Memory B cell (primary cell): ENCODE measurements at regions not wholly inside any gene's neighbourhood (a gene's known extent, or its start where the extent isn't known, plus 50 kb on each side); places are given as distances from the start of the nearest gene placed in this dataset.

Experiments used
- ATAC-seq: fragments of 150-1000 bp; cut with Tn5 transposase; 2 replicates; pipeline ENCODE4 v1.10.0; 2021; ENCODE audit warnings: low read depth, mild to moderate bottlenecking, moderate library complexity
- DNase-seq, 2 donors: peaks; one replicate each; pipeline ENCODE4 v3.0.0; 2022; ENCODE audit warnings: low spot score in 2 of 2
- H3K27ac Mint-ChIP-seq: one replicate; pipeline ENCODE4 v1.8.0; 2022; ENCODE audit warnings: mild to moderate bottlenecking, moderate library complexity, mixed read lengths
- H3K27me3 Mint-ChIP-seq: one replicate; pipeline ENCODE4 v1.8.0; 2022; ENCODE audit warnings: mixed read lengths
- H3K36me3 Mint-ChIP-seq: one replicate; pipeline ENCODE4 v1.8.0; 2022; ENCODE audit warnings: mild to moderate bottlenecking, mixed read lengths
- H3K4me1 Mint-ChIP-seq: one replicate; pipeline ENCODE4 v1.8.0; 2022; ENCODE audit warnings: mixed read lengths
- H3K4me3 Mint-ChIP-seq: one replicate; pipeline ENCODE4 v1.8.0; 2022; ENCODE audit warnings: mild to moderate bottlenecking, moderate library complexity, mixed read lengths
- H3K9me3 Mint-ChIP-seq: one replicate; pipeline ENCODE4 v1.8.0; 2022; ENCODE audit warnings: mixed read lengths

- no peak for ATAC-seq
These were observed 213.5 kb downstream of the EDEM1 start for GRCh38 chr3:5401002-5401401.

GRCh38 chr3:5404718-5405117 lies 217.2 kb downstream of the EDEM1 start:
- Mint-ChIP-seq H3K4me3 (no peak overlapping the region), H3K27ac (no peak overlapping the region), H3K9me3 (peaks cover 2% of the 10 kb centered on the region), H3K27me3 (peaks cover 11% of the 10 kb centered on the region), H3K4me1 (no peaks in the 10 kb centered on the region), H3K36me3 (no peaks in the 10 kb centered on the region)
- no peak for DNase-seq
- ATAC-seq: no peak

More at GRCh38 chr3:5401002-5401401, 213.5 kb downstream of the EDEM1 start:
- H3K36me3 Mint-ChIP-seq: no peaks in the 10 kb centered on the region
- H3K4me1 Mint-ChIP-seq: no peaks in the 10 kb centered on the region
- peaks cover 6% of the 10 kb centered on the region for H3K27me3 Mint-ChIP-seq
- no peak overlapping the region for H3K27ac Mint-ChIP-seq
- H3K9me3 Mint-ChIP-seq: peaks cover 2% of the 10 kb centered on the region
- H3K4me3 Mint-ChIP-seq: no peak overlapping the region
- no peak for DNase-seq

GRCh38 chr3:5411786-5412185 lies 224.3 kb downstream of the EDEM1 start:
- peaks cover 5% of the 10 kb centered on the region for H3K36me3 Mint-ChIP-seq
- DNase-seq: no peak
- peaks cover 7% of the 10 kb centered on the region for H3K9me3 Mint-ChIP-seq
- ATAC-seq: no peak
- H3K27me3 Mint-ChIP-seq: peaks cover 9% of the 10 kb centered on the region
- H3K27ac Mint-ChIP-seq: no peak overlapping the region
- no peaks in the 10 kb centered on the region for H3K4me1 Mint-ChIP-seq
- no peak overlapping the region for H3K4me3 Mint-ChIP-seq

GRCh38 chr3:5423076-5423475 lies 235.6 kb downstream of the EDEM1 start:
- Mint-ChIP-seq H3K27ac (no peak overlapping the region), H3K9me3 (no peaks in the 10 kb centered on the region), H3K36me3 (no peaks in the 10 kb centered on the region), H3K4me3 (no peak overlapping the region), H3K27me3 (peaks cover 2% of the 10 kb centered on the region), H3K4me1 (peaks cover 11% of the 10 kb centered on the region)
- DNase-seq (no peak), ATAC-seq (no peak)

GRCh38 chr3:5423523-5423922 lies 236.0 kb downstream of the EDEM1 start:
- ATAC-seq: no peak
- no peak overlapping the region for H3K4me3 Mint-ChIP-seq
- no peaks in the 10 kb centered on the region for H3K36me3 Mint-ChIP-seq
- peaks cover 2% of the 10 kb centered on the region for H3K27me3 Mint-ChIP-seq
- H3K9me3 Mint-ChIP-seq: no peaks in the 10 kb centered on the region
- H3K4me1 Mint-ChIP-seq: peaks cover 14% of the 10 kb centered on the region
- no peak for DNase-seq
- no peak overlapping the region for H3K27ac Mint-ChIP-seq

- Mint-ChIP-seq H3K4me1 (peaks cover 17% of the 10 kb centered on the region), H3K4me3 (no peak overlapping the region), H3K27ac (no peak overlapping the region), H3K9me3 (no peaks in the 10 kb centered on the region), H3K36me3 (no peaks in the 10 kb centered on the region), H3K27me3 (peaks cover 2% of the 10 kb centered on the region)
- DNase-seq: no peak
- no peak for ATAC-seq
These were observed 237.9 kb downstream of the EDEM1 start for GRCh38 chr3:5425371-5425770.

GRCh38 chr3:5426094-5426883 lies 238.8 kb downstream of the EDEM1 start:
- no peak overlapping the region for H3K4me3 Mint-ChIP-seq
- no peaks in the 10 kb centered on the region for H3K9me3 Mint-ChIP-seq
- no peak overlapping the region for H3K27ac Mint-ChIP-seq

GRCh38 chr3:5427021-5427420 lies 239.5 kb downstream of the EDEM1 start:
- H3K9me3 Mint-ChIP-seq: no peaks in the 10 kb centered on the region
- no peaks in the 10 kb centered on the region for H3K36me3 Mint-ChIP-seq
- H3K4me3 Mint-ChIP-seq: no peak overlapping the region
- ATAC-seq (no peak), DNase-seq (no peak)
- peaks cover 2% of the 10 kb centered on the region for H3K27me3 Mint-ChIP-seq
- H3K4me1 Mint-ChIP-seq: peaks cover 17% of the 10 kb centered on the region
- no peak overlapping the region for H3K27ac Mint-ChIP-seq

More at GRCh38 chr3:5426094-5426883, 238.8 kb downstream of the EDEM1 start:
- peak; percentile 41 to 59 for DNase-seq
- peak; percentile 80 for ATAC-seq
- peaks cover 17% of the 10 kb centered on the region for H3K4me1 Mint-ChIP-seq
- H3K36me3 Mint-ChIP-seq: no peaks in the 10 kb centered on the region
- H3K27me3 Mint-ChIP-seq: peaks cover 2% of the 10 kb centered on the region

- H3K27me3 Mint-ChIP-seq: peaks cover 2% of the 10 kb centered on the region
- H3K4me1 Mint-ChIP-seq: peaks cover 17% of the 10 kb centered on the region
- H3K9me3 Mint-ChIP-seq: no peaks in the 10 kb centered on the region
- no peak for DNase-seq
- no peak overlapping the region for H3K4me3 Mint-ChIP-seq
- H3K36me3 Mint-ChIP-seq: no peaks in the 10 kb centered on the region
- no peak for ATAC-seq
- no peak overlapping the region for H3K27ac Mint-ChIP-seq
These were observed 240.4 kb downstream of the EDEM1 start for GRCh38 chr3:5427938-5428337.

- ATAC-seq (no peak), DNase-seq (no peak)
- Mint-ChIP-seq H3K4me3 (no peak overlapping the region), H3K4me1 (peaks cover 17% of the 10 kb centered on the region), H3K27me3 (peaks cover 2% of the 10 kb centered on the region), H3K36me3 (no peaks in the 10 kb centered on the region), H3K27ac (no peak overlapping the region), H3K9me3 (no peaks in the 10 kb centered on the region)
These were observed 241.4 kb downstream of the EDEM1 start for GRCh38 chr3:5428607-5429516.

- H3K27me3 Mint-ChIP-seq: peaks cover 2% of the 10 kb centered on the region
- no peaks in the 10 kb centered on the region for H3K9me3 Mint-ChIP-seq
- no peaks in the 10 kb centered on the region for H3K36me3 Mint-ChIP-seq
- no peak overlapping the region for H3K4me3 Mint-ChIP-seq
- ATAC-seq: no peak
- peaks cover 22% of the 10 kb centered on the region for H3K4me1 Mint-ChIP-seq
- H3K27ac Mint-ChIP-seq: no peak overlapping the region
- DNase-seq: no peak
These were observed 242.0 kb downstream of the EDEM1 start for GRCh38 chr3:5429517-5429890.

- Mint-ChIP-seq H3K4me3 (no peak overlapping the region), H3K27ac (no peak overlapping the region), H3K9me3 (no peaks in the 10 kb centered on the region), H3K4me1 (peaks cover 23% of the 10 kb centered on the region), H3K27me3 (peaks cover 2% of the 10 kb centered on the region), H3K36me3 (no peaks in the 10 kb centered on the region)
- DNase-seq (no peak), ATAC-seq (no peak)
These were observed 243.2 kb downstream of the EDEM1 start for GRCh38 chr3:5430701-5431100.

- Mint-ChIP-seq H3K27me3 (peaks cover 2% of the 10 kb centered on the region), H3K9me3 (no peaks in the 10 kb centered on the region)
- no peak for ATAC-seq
These were observed 243.6 kb downstream of the EDEM1 start for GRCh38 chr3:5431146-5431545.

GRCh38 chr3:5431811-5432378 lies 244.4 kb downstream of the EDEM1 start:
- ATAC-seq (no peak), DNase-seq (no peak)
- H3K4me1 Mint-ChIP-seq: peaks cover 15% of the 10 kb centered on the region
- H3K27me3 Mint-ChIP-seq: no peaks in the 10 kb centered on the region
- no peak overlapping the region for H3K4me3 Mint-ChIP-seq
- no peak overlapping the region for H3K27ac Mint-ChIP-seq
- H3K36me3 Mint-ChIP-seq: no peaks in the 10 kb centered on the region
- no peaks in the 10 kb centered on the region for H3K9me3 Mint-ChIP-seq

More at GRCh38 chr3:5431146-5431545, 243.6 kb downstream of the EDEM1 start:
- Mint-ChIP-seq H3K27ac (no peak overlapping the region), H3K36me3 (no peaks in the 10 kb centered on the region), H3K4me1 (peaks cover 21% of the 10 kb centered on the region), H3K4me3 (no peak overlapping the region)
- no peak for DNase-seq
